T-cell (primary cell): ENCODE measurements at regions not wholly inside any gene's neighbourhood (a gene's known extent, or its start where the extent isn't known, plus 50 kb on each side); places are given as distances from the start of the nearest gene placed in this dataset.

Experiments
- ATAC-seq, 4 experiments: fragments of 200-7000 bp in 3 of 4; fragments of 150-1000 bp in 1 of 4; cut with Tn5 transposase; replicated peaks in 1 of 4; 1 replicate in 3 of 4; 2 replicates in 1 of 4; pipeline ENCODE4 v1.10.0; 2021; ENCODE audit warnings: moderate library complexity in 3 of 4, mild to moderate bottlenecking in 2 of 4, moderate number of reproducible peaks in 1 of 4
- CTCF ChIA-PET, 2 donors: fragments of 300-600 bp; sonication (Branson Sonifier 250); formaldehyde crosslinking; loops; one replicate each; lab custom pipeline; 2022; ENCODE audit warnings: antibody characterized with exemption in 2 of 2; lab: Charles Lee
- POLR2A ChIA-PET, 2 donors: fragments of 300-600 bp; sonication (Branson Sonifier 250); formaldehyde crosslinking; loops; one replicate each; lab custom pipeline; 2022; ENCODE audit warnings: antibody characterized with exemption in 2 of 2; lab: Charles Lee
- DNase-seq, 35 experiments: peaks; one replicate each; pipeline versions ENCODE4 v3.0.0 to v3.0.0-alpha.2; 2013 to 2023
- H3K27ac ChIP-seq: one replicate; pipeline ENCODE4 v1.5.1; 2013; ENCODE audit warnings: low read length
- H3K27me3 ChIP-seq, 2 experiments: replicated peaks in 1 of 2; 1 replicate in 1 of 2; 2 replicates in 1 of 2; pipeline versions ENCODE4 v1.6.1 to v1.7.0; 2013; ENCODE audit warnings: low read length in 1 of 2, mixed read lengths in 1 of 2; ENCODE audit not compliant: control insufficient read depth in 2 of 2, insufficient read depth in 2 of 2; ENCODE audit errors: extremely low read depth in 1 of 2
- H3K36me3 ChIP-seq, 2 donors: 1 replicate in 1 of 2; 2 replicates in 1 of 2; pipeline versions ENCODE4 v1.6.1 to v1.7.0; 2013; ENCODE audit warnings: low read length in 1 of 2; ENCODE audit not compliant: control insufficient read depth in 2 of 2, insufficient read depth in 1 of 2; ENCODE audit errors: extremely low read depth in 1 of 2
- H3K4me1 ChIP-seq, 2 experiments: 1 replicate in 1 of 2; 2 replicates in 1 of 2; pipeline versions ENCODE4 v1.6.1 to v1.7.0; 2013; ENCODE audit warnings: low read length in 2 of 2, mixed read lengths in 1 of 2; ENCODE audit not compliant: insufficient read depth in 2 of 2, control insufficient read depth in 1 of 2; ENCODE audit errors: extremely low read depth in 1 of 2
- H3K4me3 ChIP-seq, 2 donors: 1 replicate in 1 of 2; 2 replicates in 1 of 2; pipeline versions ENCODE4 v1.5.1 to v1.7.0; 2013; ENCODE audit warnings: mild to moderate bottlenecking in 2 of 2, low read length in 1 of 2, moderate library complexity in 1 of 2; ENCODE audit not compliant: control insufficient read depth in 1 of 2; ENCODE audit errors: extremely low read depth in 1 of 2
- H3K9me3 ChIP-seq: 2 replicates; pipeline ENCODE4 v1.7.0; 2013
- H3K27ac Mint-ChIP-seq, 2 donors: one replicate each; pipeline ENCODE4 v1.8.0; 2020 to 2021; ENCODE audit warnings: mild to moderate bottlenecking in 2 of 2, mixed read lengths in 2 of 2
- H3K27me3 Mint-ChIP-seq, 2 donors: one replicate each; pipeline ENCODE4 v1.8.0; 2021 to 2022; ENCODE audit warnings: mixed read lengths in 2 of 2
- H3K36me3 Mint-ChIP-seq: one replicate; pipeline ENCODE4 v1.8.0; 2021; ENCODE audit warnings: mixed read lengths
- H3K4me1 Mint-ChIP-seq, 3 donors: one replicate each; pipeline ENCODE4 v1.8.0; 2020 to 2022; ENCODE audit warnings: mixed read lengths in 3 of 3, mild to moderate bottlenecking in 1 of 3
- H3K4me3 Mint-ChIP-seq, 3 donors: one replicate each; pipeline ENCODE4 v1.8.0; 2020 to 2022; ENCODE audit warnings: mild to moderate bottlenecking in 3 of 3, mixed read lengths in 3 of 3, moderate library complexity in 3 of 3
- H3K9me3 Mint-ChIP-seq, 3 donors: one replicate each; pipeline ENCODE4 v1.8.0; 2020 to 2022; ENCODE audit warnings: mixed read lengths in 3 of 3
- WGBS: methylation state at CpG from one replicate; pipeline ENCODE4 v1.1.5; 2013; ENCODE audit warnings: missing lambda C conversion rate; ENCODE audit not compliant: insufficient coverage; 5-methylcytosine and 5-hydroxymethylcytosine counted together

DNA sequence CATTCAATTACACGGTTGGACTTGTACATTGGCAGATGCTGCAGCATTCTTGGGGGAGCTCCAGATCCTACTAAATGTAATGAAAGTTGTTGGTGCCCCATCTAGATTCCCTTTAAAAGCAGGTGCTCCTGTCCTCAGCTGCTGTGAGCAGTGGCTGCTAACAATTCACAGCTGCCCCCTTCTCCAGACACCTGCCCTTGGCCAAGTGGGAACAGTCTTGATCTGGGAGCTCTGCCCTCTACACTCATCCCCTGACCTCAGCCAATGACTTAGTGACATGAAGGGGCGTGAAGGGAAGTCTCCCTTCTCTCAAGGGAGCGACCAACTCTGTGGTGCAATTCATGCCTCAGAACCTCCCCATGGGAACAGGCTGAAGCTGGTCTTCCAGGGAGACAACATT is 125.7 kb downstream of the EIF4E start:
- Mint-ChIP-seq H3K27ac (no peak overlapping the region), H3K36me3 (peaks cover 3% of the 10 kb centered on the region), H3K4me3 (no peak overlapping the region), H3K4me1 (no peaks in the 10 kb centered on the region), H3K27me3 (no peaks in the 10 kb centered on the region), H3K9me3 (no peaks in the 10 kb centered on the region)
- ChIA-PET CTCF (interaction anchor here in 1 of 2 donors (0.6 kb wide), 1 partner anchor 157 kb away, joined by 3 read pairs; no protein-coding TSS in a partner anchor), POLR2A (no interaction called here)
- H3K4me1 ChIP-seq, result no peaks in the 10 kb centered on the region
- no peak for DNase-seq
- H3K4me3 ChIP-seq, result no peak overlapping the region
- no peaks in the 10 kb centered on the region for H3K36me3 ChIP-seq
- no peak for ATAC-seq
- no peaks in the 10 kb centered on the region for H3K27me3 ChIP-seq
- no peak overlapping the region for H3K27ac ChIP-seq
- WGBS, result 100% methylated on average over 2 of the region's 3 CpGs
- H3K9me3 ChIP-seq, result no peaks in the 10 kb centered on the region

DNA sequence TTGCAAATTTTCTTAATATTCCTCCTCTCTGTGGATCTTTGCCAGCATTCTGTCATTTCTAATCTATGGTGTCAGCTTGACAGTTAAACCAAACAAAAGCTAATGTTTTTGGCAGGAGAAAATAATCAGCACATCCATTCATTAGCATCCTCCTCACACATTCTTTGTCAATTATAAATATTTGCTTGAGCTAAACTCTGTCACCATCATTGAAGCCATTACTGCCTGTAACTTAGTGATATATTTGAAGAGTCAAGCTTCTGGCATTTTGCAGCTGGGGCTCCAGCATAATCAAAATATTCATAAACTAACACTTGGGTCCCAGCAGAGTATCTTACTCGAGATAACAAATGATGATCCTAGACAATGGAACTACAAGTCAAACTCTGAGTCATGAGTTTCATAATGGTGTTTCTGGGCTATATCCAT is 126.1 kb downstream of the EIF4E start:
- no peak overlapping the region for H3K4me3 Mint-ChIP-seq
- Histone ChIP-seq H3K27me3 (no peaks in the 10 kb centered on the region), H3K4me3 (no peak overlapping the region), H3K27ac (no peak overlapping the region), H3K36me3 (no peaks in the 10 kb centered on the region), H3K9me3 (no peaks in the 10 kb centered on the region), H3K4me1 (no peaks in the 10 kb centered on the region)
- 60% methylated on average over 1 of the region's 1 CpG for WGBS
- no peak overlapping the region for H3K27ac Mint-ChIP-seq
- no peaks in the 10 kb centered on the region for H3K9me3 Mint-ChIP-seq
- H3K36me3 Mint-ChIP-seq, result peaks cover 3% of the 10 kb centered on the region
- ChIA-PET CTCF (interaction anchor here in 1 of 2 donors (0.6 kb wide), 1 partner anchor 158 kb away, joined by 3 read pairs; no protein-coding TSS in a partner anchor), POLR2A (interaction anchor here in 1 of 2 donors (0.5 kb wide), 1 partner anchor 437 kb away, joined by 4 read pairs; no protein-coding TSS in a partner anchor)
- H3K27me3 Mint-ChIP-seq, result no peaks in the 10 kb centered on the region
- DNase-seq (no peak), ATAC-seq (no peak)
- no peaks in the 10 kb centered on the region for H3K4me1 Mint-ChIP-seq

DNA sequence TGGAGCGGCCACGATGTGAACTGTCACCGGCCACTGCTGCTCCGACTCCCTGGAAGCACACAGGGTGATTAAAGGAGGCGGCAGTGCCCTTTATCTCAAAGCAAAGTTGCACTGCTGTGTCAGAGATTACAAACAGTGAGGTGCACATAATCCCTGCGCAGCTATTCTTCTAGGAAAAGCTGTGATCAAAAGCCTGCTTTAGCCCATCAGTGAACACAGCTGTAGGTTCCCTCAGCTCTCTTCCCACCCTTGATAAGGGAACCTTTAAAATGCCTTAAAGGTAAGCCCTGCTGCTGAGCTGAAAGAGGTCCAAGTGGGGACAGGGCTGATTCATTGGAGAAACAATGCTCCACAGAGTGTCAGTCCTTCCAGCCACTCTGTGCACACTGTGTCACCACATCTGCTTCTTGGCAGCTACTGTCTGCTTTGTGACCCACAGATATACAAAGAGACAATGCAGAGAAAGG is 127.6 kb downstream of the EIF4E start:
- Mint-ChIP-seq H3K36me3 (peaks cover 3% of the 10 kb centered on the region), H3K27me3 (no peaks in the 10 kb centered on the region), H3K4me3 (no peak overlapping the region), H3K4me1 (no peaks in the 10 kb centered on the region), H3K9me3 (no peaks in the 10 kb centered on the region), H3K27ac (no peak overlapping the region)
- DNase-seq, result no peak
- Histone ChIP-seq H3K27ac (no peak overlapping the region), H3K27me3 (no peaks in the 10 kb centered on the region), H3K9me3 (no peaks in the 10 kb centered on the region), H3K4me3 (no peak overlapping the region), H3K36me3 (no peaks in the 10 kb centered on the region), H3K4me1 (no peaks in the 10 kb centered on the region)
- CTCF ChIA-PET, result no interaction called here
- POLR2A ChIA-PET, result no interaction called here
- no peak for ATAC-seq
- 96% methylated on average over 6 of the region's 6 CpGs for WGBS

DNA sequence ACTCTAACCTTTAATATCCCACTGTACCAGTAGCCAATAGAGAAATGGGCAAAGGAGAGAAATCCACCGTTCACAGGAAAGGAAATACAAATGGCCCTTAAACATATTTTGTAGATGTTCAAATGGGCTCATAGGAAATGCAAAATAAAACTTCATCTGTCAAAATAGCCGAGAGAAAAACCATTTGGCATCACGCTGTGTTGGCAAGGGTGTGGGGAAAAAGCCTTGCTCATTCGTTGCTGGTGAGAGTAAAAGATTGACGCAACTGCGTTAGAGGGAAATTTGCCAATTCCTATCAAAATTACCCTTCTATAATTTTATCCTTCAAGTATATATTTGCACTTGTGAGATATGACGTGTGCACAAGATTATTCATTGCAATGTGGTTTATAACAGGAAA is 131.9 kb downstream of the EIF4E start:
- Mint-ChIP-seq H3K36me3 (peaks cover 3% of the 10 kb centered on the region), H3K27ac (no peak overlapping the region), H3K4me3 (no peak overlapping the region), H3K4me1 (no peaks in the 10 kb centered on the region), H3K27me3 (no peaks in the 10 kb centered on the region), H3K9me3 (no peaks in the 10 kb centered on the region)
- H3K27me3 ChIP-seq, result no peaks in the 10 kb centered on the region
- H3K9me3 ChIP-seq, result no peaks in the 10 kb centered on the region
- POLR2A ChIA-PET, result no interaction called here
- H3K36me3 ChIP-seq, result no peaks in the 10 kb centered on the region
- CTCF ChIA-PET, result no interaction called here
- ATAC-seq (no peak), DNase-seq (no peak)
- H3K4me1 ChIP-seq, result no peaks in the 10 kb centered on the region
- H3K4me3 ChIP-seq, result no peak overlapping the region
- H3K27ac ChIP-seq, result no peak overlapping the region
- WGBS, result no CpG with 5 or more reads among the region's 7 CpGs

DNA sequence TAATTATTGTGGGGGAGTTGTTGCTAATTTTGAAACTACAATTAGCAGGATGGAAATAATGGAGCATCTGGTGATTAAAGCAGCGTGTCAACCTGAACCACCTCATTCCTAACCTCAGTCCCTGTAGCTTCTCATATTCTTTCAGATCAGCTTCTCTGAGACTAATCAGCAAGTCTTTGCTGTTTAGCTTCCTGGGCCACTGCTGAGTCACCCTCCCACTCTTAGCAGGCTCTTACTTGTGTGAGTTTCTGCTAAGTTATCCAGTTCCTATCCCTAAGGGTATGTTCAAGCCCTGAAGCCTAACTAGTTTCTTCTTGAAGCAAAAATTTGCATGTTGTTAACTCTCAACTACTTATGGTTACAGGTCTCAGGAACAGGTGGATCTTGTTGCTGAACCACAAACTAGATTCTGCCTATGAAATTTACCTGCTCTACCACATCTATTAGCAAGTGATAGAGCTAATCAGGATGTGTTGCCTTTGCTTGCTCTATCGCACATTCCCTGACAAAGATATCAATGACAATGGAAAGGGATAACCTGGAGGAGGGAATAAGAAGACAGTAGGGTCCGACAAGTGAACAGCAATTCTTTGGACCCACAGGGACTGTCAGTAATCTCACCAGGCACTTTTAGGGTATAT is 134.2 kb downstream of the EIF4E start:
- CTCF ChIA-PET, result no interaction called here
- no peaks in the 10 kb centered on the region for H3K4me1 Mint-ChIP-seq
- H3K36me3 Mint-ChIP-seq, result peaks cover 3% of the 10 kb centered on the region
- no peak overlapping the region for H3K27ac Mint-ChIP-seq
- Histone ChIP-seq H3K36me3 (no peaks in the 10 kb centered on the region), H3K27me3 (no peaks in the 10 kb centered on the region), H3K4me1 (no peaks in the 10 kb centered on the region), H3K4me3 (no peak overlapping the region), H3K9me3 (no peaks in the 10 kb centered on the region), H3K27ac (no peak overlapping the region)
- DNase-seq (no peak), ATAC-seq (no peak)
- no peaks in the 10 kb centered on the region for H3K27me3 Mint-ChIP-seq
- POLR2A ChIA-PET, result no interaction called here
- WGBS, result 100% methylated on average over 1 of the region's 3 CpGs
- no peak overlapping the region for H3K4me3 Mint-ChIP-seq
- H3K9me3 Mint-ChIP-seq, result no peaks in the 10 kb centered on the region

DNA sequence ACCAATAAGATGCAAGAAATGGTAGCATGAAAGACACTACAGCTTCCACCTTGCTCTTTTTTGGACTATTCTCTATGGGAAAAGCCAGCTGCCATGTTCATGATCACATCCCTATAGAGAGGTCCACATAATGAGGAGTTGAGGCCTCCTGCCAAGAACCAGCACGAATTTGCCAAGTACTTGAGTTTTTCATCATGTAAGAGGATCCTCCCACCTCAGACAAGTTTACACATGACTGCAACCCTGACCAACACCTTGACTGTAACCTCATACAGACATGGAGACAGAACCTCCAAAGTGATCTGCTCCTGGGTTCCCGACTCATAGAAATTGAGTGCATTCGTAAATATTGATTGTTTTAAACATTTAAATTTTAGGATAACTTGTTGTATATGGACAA is 135.2 kb upstream of the TSPAN5 start:
- no peak overlapping the region for H3K4me3 ChIP-seq
- H3K4me3 Mint-ChIP-seq, result no peak overlapping the region
- DNase-seq (no peak), ATAC-seq (no peak)
- CTCF ChIA-PET, result no interaction called here
- no peaks in the 10 kb centered on the region for H3K4me1 ChIP-seq
- no peak overlapping the region for H3K27ac ChIP-seq
- no peaks in the 10 kb centered on the region for H3K9me3 Mint-ChIP-seq
- no peaks in the 10 kb centered on the region for H3K4me1 Mint-ChIP-seq
- no peaks in the 10 kb centered on the region for H3K27me3 ChIP-seq
- H3K36me3 Mint-ChIP-seq, result no peaks in the 10 kb centered on the region
- H3K36me3 ChIP-seq, result no peaks in the 10 kb centered on the region
- H3K27ac Mint-ChIP-seq, result no peak overlapping the region
- H3K27me3 Mint-ChIP-seq, result no peaks in the 10 kb centered on the region
- H3K9me3 ChIP-seq, result no peaks in the 10 kb centered on the region
- POLR2A ChIA-PET, result no interaction called here
- no CpG with 5 or more reads among the region's 3 CpGs for WGBS
